ENCODE measurements at regions not wholly inside any gene's neighbourhood (a gene's known extent, or its start where the extent isn't known, plus 50 kb on each side); places are given as distances from the start of the nearest gene placed in this dataset.

DNA sequence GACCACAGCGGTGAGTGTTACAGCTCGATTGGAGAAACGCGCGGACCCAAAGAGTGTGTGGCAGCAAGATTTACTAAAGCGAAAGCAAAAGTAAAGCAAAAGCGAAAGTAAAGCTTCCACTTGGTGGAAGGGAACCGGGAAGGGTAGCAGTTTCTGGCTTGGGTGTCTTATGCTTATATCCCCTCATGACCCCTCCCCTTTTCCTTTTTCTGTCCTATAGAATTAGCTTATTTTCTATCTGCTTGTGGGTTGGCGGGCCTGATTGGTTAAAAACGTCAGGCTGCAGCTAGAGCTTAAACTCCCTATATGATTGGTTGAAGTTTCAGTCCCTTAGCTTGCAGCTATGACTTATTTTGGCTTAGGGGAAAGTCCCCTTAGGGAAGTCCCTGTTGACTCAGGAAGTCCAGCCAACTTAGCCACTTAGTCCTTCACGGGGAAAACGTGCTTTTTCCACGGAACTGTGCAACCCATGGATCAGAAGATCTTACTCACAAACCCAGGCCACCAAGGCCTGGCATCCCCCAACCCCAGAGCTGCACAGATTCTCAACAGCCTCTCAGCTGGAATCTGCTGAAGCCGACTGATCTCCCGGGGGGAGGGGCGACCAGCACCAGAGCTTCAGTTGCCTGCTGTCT lies 114.2 kb upstream of the ADAMTS16 start:
- TF ChIP-seq, protein P1, sequence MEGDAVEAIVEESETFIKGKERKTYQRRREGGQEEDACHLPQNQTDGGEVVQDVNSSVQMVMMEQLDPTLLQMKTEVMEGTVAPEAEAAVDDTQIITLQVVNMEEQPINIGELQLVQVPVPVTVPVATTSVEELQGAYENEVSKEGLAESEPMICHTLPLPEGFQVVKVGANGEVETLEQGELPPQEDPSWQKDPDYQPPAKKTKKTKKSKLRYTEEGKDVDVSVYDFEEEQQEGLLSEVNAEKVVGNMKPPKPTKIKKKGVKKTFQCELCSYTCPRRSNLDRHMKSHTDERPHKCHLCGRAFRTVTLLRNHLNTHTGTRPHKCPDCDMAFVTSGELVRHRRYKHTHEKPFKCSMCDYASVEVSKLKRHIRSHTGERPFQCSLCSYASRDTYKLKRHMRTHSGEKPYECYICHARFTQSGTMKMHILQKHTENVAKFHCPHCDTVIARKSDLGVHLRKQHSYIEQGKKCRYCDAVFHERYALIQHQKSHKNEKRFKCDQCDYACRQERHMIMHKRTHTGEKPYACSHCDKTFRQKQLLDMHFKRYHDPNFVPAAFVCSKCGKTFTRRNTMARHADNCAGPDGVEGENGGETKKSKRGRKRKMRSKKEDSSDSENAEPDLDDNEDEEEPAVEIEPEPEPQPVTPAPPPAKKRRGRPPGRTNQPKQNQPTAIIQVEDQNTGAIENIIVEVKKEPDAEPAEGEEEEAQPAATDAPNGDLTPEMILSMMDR (conservative IDR thresholded peaks at IDR 0.05; ENCODE audit: low read length), result no peak
- TF ChIP-seq EZH2phosphoT487 (IDR thresholded peaks at IDR 0.05; ENCODE audit: borderline replicate concordance, low read depth, low read length), result no peak

Measured in OCI-LY7 (cell line).